ENCODE measurements at regions not wholly inside any gene's neighbourhood (a gene's known extent, or its start where the extent isn't known, plus 50 kb on each side); places are given as distances from the start of the nearest gene placed in this dataset.
"Not testable (repeated sequence)": the region's sequence is repeated elsewhere in the genome, so short reads cannot be mapped to it uniquely, and the experiment has no call there.

DNA sequence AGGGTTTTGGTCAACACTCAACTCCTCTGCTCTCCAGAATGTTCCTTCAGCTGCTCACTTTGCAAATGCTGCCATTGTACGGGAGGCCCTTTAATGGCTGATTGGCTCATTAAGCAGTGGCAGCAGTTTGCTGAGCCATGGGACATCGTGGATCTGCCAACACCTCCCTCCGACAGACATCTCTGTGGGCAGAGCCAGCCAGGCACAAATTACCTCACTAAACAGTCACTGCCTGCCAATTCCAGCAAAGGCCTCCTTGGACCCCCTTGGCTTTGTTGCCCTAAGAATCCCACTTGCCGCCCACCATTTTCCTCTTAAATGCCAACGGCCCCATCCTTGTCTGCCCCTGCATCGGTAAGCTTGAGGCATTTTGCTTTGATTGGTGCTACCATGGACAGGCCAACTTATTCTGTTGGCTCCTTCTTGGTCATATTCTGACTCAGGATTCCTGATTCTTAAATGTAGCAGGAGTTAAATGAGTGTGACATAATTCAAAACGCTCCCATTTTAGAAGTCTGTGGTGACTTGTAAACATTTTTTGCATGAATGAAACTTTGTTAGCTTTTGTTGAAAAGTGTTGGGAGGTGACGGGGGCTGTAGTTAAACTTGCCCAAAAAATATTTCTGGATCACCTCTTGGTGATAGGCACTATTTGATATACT is 57.5 kb upstream of the LMO2 start:
- no peaks in the 10 kb centered on the region for H3K4me1 ChIP-seq (ENCODE audit: control insufficient read depth in 1 of 2, low read depth in 2 of 2)
- no peaks in the 10 kb centered on the region for H3K27me3 ChIP-seq (replicated peaks; ENCODE audit: insufficient read depth)
- DNase-seq (ENCODE audit: low spot score), result no peak
- no peak overlapping the region for H3K4me3 ChIP-seq
- TF ChIP-seq, protein P1, sequence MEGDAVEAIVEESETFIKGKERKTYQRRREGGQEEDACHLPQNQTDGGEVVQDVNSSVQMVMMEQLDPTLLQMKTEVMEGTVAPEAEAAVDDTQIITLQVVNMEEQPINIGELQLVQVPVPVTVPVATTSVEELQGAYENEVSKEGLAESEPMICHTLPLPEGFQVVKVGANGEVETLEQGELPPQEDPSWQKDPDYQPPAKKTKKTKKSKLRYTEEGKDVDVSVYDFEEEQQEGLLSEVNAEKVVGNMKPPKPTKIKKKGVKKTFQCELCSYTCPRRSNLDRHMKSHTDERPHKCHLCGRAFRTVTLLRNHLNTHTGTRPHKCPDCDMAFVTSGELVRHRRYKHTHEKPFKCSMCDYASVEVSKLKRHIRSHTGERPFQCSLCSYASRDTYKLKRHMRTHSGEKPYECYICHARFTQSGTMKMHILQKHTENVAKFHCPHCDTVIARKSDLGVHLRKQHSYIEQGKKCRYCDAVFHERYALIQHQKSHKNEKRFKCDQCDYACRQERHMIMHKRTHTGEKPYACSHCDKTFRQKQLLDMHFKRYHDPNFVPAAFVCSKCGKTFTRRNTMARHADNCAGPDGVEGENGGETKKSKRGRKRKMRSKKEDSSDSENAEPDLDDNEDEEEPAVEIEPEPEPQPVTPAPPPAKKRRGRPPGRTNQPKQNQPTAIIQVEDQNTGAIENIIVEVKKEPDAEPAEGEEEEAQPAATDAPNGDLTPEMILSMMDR (IDR thresholded peaks at IDR 0.05), result no peak
- H3K9me3 ChIP-seq, result no peaks in the 10 kb centered on the region
- ATAC-seq (ENCODE audit: insufficient number of reproducible peaks, low FRiP score, low read depth), result no peak
- H3K27ac ChIP-seq, result no peak overlapping the region
- no peaks in the 10 kb centered on the region for H3K36me3 ChIP-seq

- H3K9me3 ChIP-seq, result no peaks in the 10 kb centered on the region
- H3K36me3 ChIP-seq, result no peaks in the 10 kb centered on the region
- H3K4me3 ChIP-seq, result no peak overlapping the region
- no peak for ATAC-seq (ENCODE audit: insufficient number of reproducible peaks, low FRiP score, low read depth)
- DNase-seq (ENCODE audit: low spot score), result no peak
- no peaks in the 10 kb centered on the region for H3K27me3 ChIP-seq (replicated peaks; ENCODE audit: insufficient read depth)
- no peak overlapping the region for H3K27ac ChIP-seq
- peaks cover under 1 to 4% of the 10 kb centered on the region in 2 donors for H3K4me1 ChIP-seq (ENCODE audit: control insufficient read depth in 1 of 2, low read depth in 2 of 2)
- TF ChIP-seq, protein P1 (IDR thresholded peaks at IDR 0.05), result no peak
Measured at GRCh38 chr11:33948494-33948893, 56.6 kb upstream of the LMO2 start.

DNA sequence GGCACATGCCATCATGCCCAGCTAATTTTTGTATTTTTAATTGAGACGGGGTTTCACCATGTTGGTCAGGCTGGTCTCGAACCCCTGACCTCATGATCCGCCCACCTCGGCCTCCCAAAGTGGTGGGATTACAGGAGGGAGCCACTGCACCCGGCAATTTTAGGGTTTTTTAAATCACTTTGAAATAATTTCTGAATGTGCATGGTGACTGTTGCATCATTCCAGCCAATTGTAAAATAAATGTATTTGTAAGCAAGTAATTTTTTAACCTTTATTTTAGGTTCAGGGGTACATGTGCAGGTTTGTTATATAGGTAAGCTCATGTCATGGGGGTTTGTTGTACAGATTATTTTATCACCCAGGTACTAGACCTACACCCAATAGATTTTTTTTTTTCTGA is 56.0 kb upstream of the LMO2 start:
- peaks cover 7 to 10% of the 10 kb centered on the region in 2 donors for H3K4me1 ChIP-seq (ENCODE audit: control insufficient read depth in 1 of 2, low read depth in 2 of 2)
- not testable (repeated sequence) for H3K27ac ChIP-seq; H3K4me3 ChIP-seq; H3K36me3 ChIP-seq; H3K27me3 ChIP-seq (replicated peaks; ENCODE audit: insufficient read depth); H3K9me3 ChIP-seq; ATAC-seq (ENCODE audit: insufficient number of reproducible peaks, low FRiP score, low read depth); DNase-seq (ENCODE audit: low spot score)

- H3K9me3 ChIP-seq, result no peaks in the 10 kb centered on the region
- H3K36me3 ChIP-seq, result no peaks in the 10 kb centered on the region
- ATAC-seq (ENCODE audit: insufficient number of reproducible peaks, low FRiP score, low read depth), result no peak
- TF ChIP-seq, protein P1 (IDR thresholded peaks at IDR 0.05), result no peak
- H3K4me3 ChIP-seq, result no peak overlapping the region
- no peak overlapping the region for H3K27ac ChIP-seq
- peaks cover 15 to 20% of the 10 kb centered on the region in 2 donors for H3K4me1 ChIP-seq (ENCODE audit: control insufficient read depth in 1 of 2, low read depth in 2 of 2)
- DNase-seq (ENCODE audit: low spot score), result no peak
- no peaks in the 10 kb centered on the region for H3K27me3 ChIP-seq (replicated peaks; ENCODE audit: insufficient read depth)
Measured at GRCh38 chr11:33946930-33947329, 55.1 kb upstream of the LMO2 start.

DNA sequence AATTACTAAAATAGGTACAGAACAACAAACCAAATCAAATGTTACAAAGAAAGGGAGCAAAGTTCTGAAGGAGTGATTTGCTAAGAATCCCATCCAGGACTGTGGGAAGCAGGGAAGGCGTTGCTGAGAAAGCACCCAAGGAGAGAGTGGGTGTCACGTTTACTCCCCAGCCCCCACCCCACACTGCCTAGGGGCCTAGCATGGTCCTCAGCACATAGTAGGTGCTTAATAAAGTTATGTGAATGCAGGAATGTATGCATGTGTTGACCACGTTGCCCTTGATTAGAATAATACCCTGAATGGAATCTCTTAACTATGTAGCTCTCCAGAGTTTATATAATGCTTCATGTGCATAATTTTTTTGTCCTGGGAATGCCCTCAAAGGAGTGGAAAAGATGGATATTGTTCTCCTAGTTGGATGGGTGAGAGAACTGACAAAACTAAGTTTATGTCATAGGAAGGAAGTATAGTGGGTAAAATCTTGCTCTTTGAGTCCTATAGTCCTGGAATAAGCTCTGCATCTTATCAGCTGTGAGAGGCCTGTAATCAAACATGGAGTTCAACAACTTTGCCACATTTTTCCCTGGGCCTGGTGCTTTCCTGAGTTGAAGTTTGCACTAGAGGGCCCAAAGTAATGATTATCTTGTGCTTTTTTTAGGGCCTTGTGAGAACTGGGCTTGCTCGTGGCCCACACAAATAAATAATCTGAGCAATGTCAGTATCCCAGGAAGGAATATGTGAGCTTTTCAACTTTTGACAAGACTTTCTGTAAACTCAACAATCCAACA is 53.8 kb upstream of the LMO2 start:
- ATAC-seq (ENCODE audit: insufficient number of reproducible peaks, low FRiP score, low read depth), result no peak
- H3K27me3 ChIP-seq (replicated peaks; ENCODE audit: insufficient read depth), result no peaks in the 10 kb centered on the region
- H3K9me3 ChIP-seq, result no peaks in the 10 kb centered on the region
- H3K27ac ChIP-seq, result no peak overlapping the region
- TF ChIP-seq, protein P1 (IDR thresholded peaks at IDR 0.05), result no peak
- no peak overlapping the region for H3K4me3 ChIP-seq
- no peaks in the 10 kb centered on the region for H3K36me3 ChIP-seq
- H3K4me1 ChIP-seq (ENCODE audit: control insufficient read depth in 1 of 2, low read depth in 2 of 2), result peaks cover 23 to 33% of the 10 kb centered on the region in 2 donors
- no peak for DNase-seq (ENCODE audit: low spot score)

Data from thoracic aorta (tissue), 2 donors.